ENCODE measurements at regions not wholly inside any gene's neighbourhood (a gene's known extent, or its start where the extent isn't known, plus 50 kb on each side); places are given as distances from the start of the nearest gene placed in this dataset.

DNA sequence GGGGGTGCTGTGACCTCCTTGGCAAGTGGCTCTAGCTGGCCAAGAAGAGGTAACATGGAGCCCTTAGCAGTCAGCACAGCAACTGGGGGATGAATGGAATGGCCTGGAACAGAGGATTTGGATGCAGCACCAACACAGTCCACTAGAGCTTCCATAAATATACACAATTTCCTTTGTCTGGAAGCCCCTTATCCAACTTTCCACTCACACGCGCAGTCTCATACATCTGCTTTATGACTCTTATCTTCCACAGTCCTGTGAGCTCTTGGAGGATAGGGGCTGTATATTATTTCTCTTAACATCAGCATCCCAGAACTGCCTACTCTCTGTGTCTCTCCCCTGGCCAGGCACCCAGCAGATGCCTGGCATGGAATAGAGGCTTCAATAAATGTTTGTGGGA, 235.6 kb upstream of the MAF start:
- no peak for TF ChIP-seq CTCF (IDR thresholded peaks at IDR 0.05)
- TF ChIP-seq POLR2A (IDR thresholded peaks at IDR 0.05), result no peak
